K562 (cell line): ENCODE measurements at regions not wholly inside any gene's neighbourhood (a gene's known extent, or its start where the extent isn't known, plus 50 kb on each side); places are given as distances from the start of the nearest gene placed in this dataset.

Experiments
- CTCF ChIP-seq, 3 experiments: IDR thresholded peaks in 2 of 3; conservative IDR thresholded peaks in 1 of 3; 2 replicates each; pipeline ENCODE4 v1.5.1; 2011 to 2012; ENCODE audit warnings: low read length in 3 of 3, mild to moderate bottlenecking in 3 of 3, control low read depth in 2 of 3, improper control_type of control experiment in 1 of 3, inconsistent platforms in 1 of 3, low read depth in 1 of 3, mixed read lengths in 1 of 3, moderate library complexity in 1 of 3; ENCODE audit not compliant: insufficient read depth in 2 of 3
- EP300 ChIP-seq: IDR thresholded peaks from 2 replicates; pipeline ENCODE4 v1.6.1; 2012; ENCODE audit warnings: low read length, improper control_type of control experiment
- EZH2 ChIP-seq: IDR thresholded peaks from 2 replicates; pipeline ENCODE4 v1.6.1; 2012; ENCODE audit warnings: low read depth, mild to moderate bottlenecking, inconsistent platforms, low read length, borderline replicate concordance
- HOXB6 ChIP-seq: fragments of 250-450 bp; sonication (Bioruptor Pico); IDR thresholded peaks from 2 replicates; pipeline ENCODE4 v1.5.1; 2022; ENCODE audit warnings: mild to moderate bottlenecking, borderline replicate concordance
- MYC ChIP-seq, 2 experiments: fragments of 250-450 bp in 1 of 2; sonication (Bioruptor Pico) in 1 of 2; IDR thresholded peaks; 2 replicates each; pipeline versions ENCODE4 v1.5.1 to v1.6.1; 2012 to 2021; ENCODE audit warnings: low read depth in 2 of 2, borderline replicate concordance in 1 of 2, improper control_type of control experiment in 1 of 2, low read length in 1 of 2, mild to moderate bottlenecking in 1 of 2, moderate library complexity in 1 of 2
- NFYB ChIP-seq: IDR thresholded peaks from 2 replicates; pipeline ENCODE4 v1.6.1; 2011; ENCODE audit warnings: mild to moderate bottlenecking, moderate library complexity; ENCODE audit not compliant: insufficient read length; ENCODE audit errors: extremely low read depth
- PHB2 ChIP-seq: fragments of 450-650 bp; IDR thresholded peaks from 2 replicates; pipeline ENCODE4 v1.6.1; 2017; ENCODE audit warnings: low read depth
- SMARCC2 ChIP-seq: fragments of 450-650 bp; IDR thresholded peaks from 2 replicates; pipeline ENCODE4 v1.6.1; 2017; ENCODE audit warnings: antibody characterized with exemption, moderate library complexity, mild to moderate bottlenecking, low read depth
- ZNF583 ChIP-seq: fragments of 250-450 bp; sonication (Bioruptor Pico); IDR thresholded peaks from 2 replicates; pipeline ENCODE4 v1.4.0; 2020

GRCh38 chr10:59064759-59065539 lies 111.5 kb upstream of the PHYHIPL start:
- TF ChIP-seq EP300: no peak
- TF ChIP-seq SMARCC2: no peak
- no peak for TF ChIP-seq CTCF (IDR thresholded peaks at IDR 0.05 in 2 of 3, conservative IDR thresholded peaks at IDR 0.05 in 1 of 3; ENCODE audit: insufficient read depth in 2 of 3, low read depth in 1 of 3, low read length in 3 of 3)
- no peak for TF ChIP-seq NFYB
- no peak for TF ChIP-seq MYC (IDR thresholded peaks at IDR 0.05; ENCODE audit: low read depth, low read length)
- no peak for TF ChIP-seq MYC (CRISPR knock-in tag; IDR thresholded peaks at IDR 0.05; ENCODE audit: borderline replicate concordance, low read depth)
- TF ChIP-seq ZNF583 (CRISPR knock-in tag): no peak
- TF ChIP-seq HOXB6: no peak
- no peak for TF ChIP-seq EZH2
- no peak for TF ChIP-seq PHB2
